ENCODE measurements at regions not wholly inside any gene's neighbourhood (a gene's known extent, or its start where the extent isn't known, plus 50 kb on each side); places are given as distances from the start of the nearest gene placed in this dataset.

- Histone ChIP-seq H3K4me3 (ENCODE audit: insufficient read length, low read depth) (no peak overlapping the region), H3K9ac (ENCODE audit: insufficient read length, low read depth) (no peak overlapping the region), H3K36me3 (ENCODE audit: insufficient read depth, insufficient read length, low read length) (no peaks in the 10 kb centered on the region), H3K27me3 (ENCODE audit: insufficient read depth, insufficient read length) (no peaks in the 10 kb centered on the region), H3K9me3 (ENCODE audit: insufficient read depth, low read length) (no peaks in the 10 kb centered on the region; the same call in 1 of the 2 replicates), H3K4me1 (ENCODE audit: insufficient read depth, insufficient read length) (no peaks in the 10 kb centered on the region)
- TF ChIP-seq YY1 (IDR thresholded peaks at IDR 0.05; ENCODE audit: insufficient read depth, insufficient read length) = no peak
- TF ChIP-seq ZNF274 (IDR thresholded peaks at IDR 0.05; ENCODE audit: low read depth, low read length) = no peak
- TF ChIP-seq SUZ12 (IDR thresholded peaks at IDR 0.05; ENCODE audit: extremely low read depth, insufficient read depth, insufficient read length) = no peak
- no peak for DNase-seq (ENCODE audit: low read depth, low spot score)
Observed at GRCh38 chrX:15985937-15986336, 131.3 kb upstream of the AP1S2 start.

- TF ChIP-seq YY1 (IDR thresholded peaks at IDR 0.05; ENCODE audit: insufficient read depth, insufficient read length) = no peak
- no peak for TF ChIP-seq ZNF274 (IDR thresholded peaks at IDR 0.05; ENCODE audit: low read depth, low read length)
- no peak for TF ChIP-seq SUZ12 (IDR thresholded peaks at IDR 0.05; ENCODE audit: extremely low read depth, insufficient read depth, insufficient read length)
- Histone ChIP-seq H3K36me3 (ENCODE audit: insufficient read depth, insufficient read length, low read length) (no peaks in the 10 kb centered on the region), H3K9me3 (ENCODE audit: insufficient read depth, low read length) (no peaks in the 10 kb centered on the region; the same call in 1 of the 2 replicates), H3K27me3 (ENCODE audit: insufficient read depth, insufficient read length) (no peaks in the 10 kb centered on the region), H3K4me3 (ENCODE audit: insufficient read length, low read depth) (no peak overlapping the region), H3K4me1 (ENCODE audit: insufficient read depth, insufficient read length) (no peaks in the 10 kb centered on the region), H3K9ac (ENCODE audit: insufficient read length, low read depth) (no peak overlapping the region)
- no peak for DNase-seq (ENCODE audit: low read depth, low spot score)
Observed at GRCh38 chrX:15983034-15983433, 128.4 kb upstream of the AP1S2 start.

- TF ChIP-seq ZNF274 (IDR thresholded peaks at IDR 0.05; ENCODE audit: low read depth, low read length) (no peak), YY1 (IDR thresholded peaks at IDR 0.05; ENCODE audit: insufficient read depth, insufficient read length) (no peak), SUZ12 (IDR thresholded peaks at IDR 0.05; ENCODE audit: extremely low read depth, insufficient read depth, insufficient read length) (no peak)
- Histone ChIP-seq H3K9ac (ENCODE audit: insufficient read length, low read depth) (no peak overlapping the region), H3K27me3 (ENCODE audit: insufficient read depth, insufficient read length) (no peaks in the 10 kb centered on the region), H3K36me3 (ENCODE audit: insufficient read depth, insufficient read length, low read length) (no peaks in the 10 kb centered on the region), H3K4me1 (ENCODE audit: insufficient read depth, insufficient read length) (no peaks in the 10 kb centered on the region), H3K4me3 (ENCODE audit: insufficient read length, low read depth) (no peak overlapping the region), H3K9me3 (ENCODE audit: insufficient read depth, low read length) (no peaks in the 10 kb centered on the region)
- DNase-seq (ENCODE audit: low read depth, low spot score) = no peak
Observed at GRCh38 chrX:15977644-15978043, 123.0 kb upstream of the AP1S2 start.

GRCh38 chrX:15976396-15976795 is 121.8 kb upstream of the AP1S2 start:
- Histone ChIP-seq H3K9me3 (ENCODE audit: insufficient read depth, low read length) (no peaks in the 10 kb centered on the region), H3K27me3 (ENCODE audit: insufficient read depth, insufficient read length) (no peaks in the 10 kb centered on the region), H3K4me3 (ENCODE audit: insufficient read length, low read depth) (no peak overlapping the region), H3K4me1 (ENCODE audit: insufficient read depth, insufficient read length) (no peaks in the 10 kb centered on the region), H3K36me3 (ENCODE audit: insufficient read depth, insufficient read length, low read length) (no peaks in the 10 kb centered on the region), H3K9ac (ENCODE audit: insufficient read length, low read depth) (no peak overlapping the region)
- no peak for DNase-seq (ENCODE audit: low read depth, low spot score)
- TF ChIP-seq YY1 (IDR thresholded peaks at IDR 0.05; ENCODE audit: insufficient read depth, insufficient read length) (no peak), SUZ12 (IDR thresholded peaks at IDR 0.05; ENCODE audit: extremely low read depth, insufficient read depth, insufficient read length) (no peak), ZNF274 (IDR thresholded peaks at IDR 0.05; ENCODE audit: low read depth, low read length) (no peak)

GRCh38 chrX:15973946-15974345 is 119.3 kb upstream of the AP1S2 start:
- no peaks in the 10 kb centered on the region for H3K4me1 ChIP-seq (ENCODE audit: insufficient read depth, insufficient read length)
- H3K9ac ChIP-seq (ENCODE audit: insufficient read length, low read depth) = no peak overlapping the region
- H3K9me3 ChIP-seq (ENCODE audit: insufficient read depth, low read length) = no peaks in the 10 kb centered on the region
- no peaks in the 10 kb centered on the region for H3K36me3 ChIP-seq (ENCODE audit: insufficient read depth, insufficient read length, low read length)
- TF ChIP-seq YY1 (IDR thresholded peaks at IDR 0.05; ENCODE audit: insufficient read depth, insufficient read length) (no peak), ZNF274 (IDR thresholded peaks at IDR 0.05; ENCODE audit: low read depth, low read length) (no peak), SUZ12 (IDR thresholded peaks at IDR 0.05; ENCODE audit: extremely low read depth, insufficient read depth, insufficient read length) (no peak)
- no peak overlapping the region for H3K4me3 ChIP-seq (ENCODE audit: insufficient read length, low read depth)
- no peaks in the 10 kb centered on the region for H3K27me3 ChIP-seq (ENCODE audit: insufficient read depth, insufficient read length)
- no peak for DNase-seq (ENCODE audit: low read depth, low spot score)

GRCh38 chrX:15973299-15973698 is 118.7 kb upstream of the AP1S2 start:
- Histone ChIP-seq H3K27me3 (ENCODE audit: insufficient read depth, insufficient read length) (no peaks in the 10 kb centered on the region), H3K9me3 (ENCODE audit: insufficient read depth, low read length) (no peaks in the 10 kb centered on the region), H3K4me1 (ENCODE audit: insufficient read depth, insufficient read length) (no peaks in the 10 kb centered on the region), H3K4me3 (ENCODE audit: insufficient read length, low read depth) (no peak overlapping the region), H3K9ac (ENCODE audit: insufficient read length, low read depth) (no peak overlapping the region), H3K36me3 (ENCODE audit: insufficient read depth, insufficient read length, low read length) (no peaks in the 10 kb centered on the region)
- no peak for TF ChIP-seq ZNF274 (IDR thresholded peaks at IDR 0.05; ENCODE audit: low read depth, low read length)
- no peak for TF ChIP-seq SUZ12 (IDR thresholded peaks at IDR 0.05; ENCODE audit: extremely low read depth, insufficient read depth, insufficient read length)
- no peak for TF ChIP-seq YY1 (IDR thresholded peaks at IDR 0.05; ENCODE audit: insufficient read depth, insufficient read length)
- no peak for DNase-seq (ENCODE audit: low read depth, low spot score)

GRCh38 chrX:15971696-15972095 is 117.1 kb upstream of the AP1S2 start:
- Histone ChIP-seq H3K4me1 (ENCODE audit: insufficient read depth, insufficient read length) (no peaks in the 10 kb centered on the region), H3K4me3 (ENCODE audit: insufficient read length, low read depth) (no peak overlapping the region), H3K27me3 (ENCODE audit: insufficient read depth, insufficient read length) (no peaks in the 10 kb centered on the region), H3K36me3 (ENCODE audit: insufficient read depth, insufficient read length, low read length) (no peaks in the 10 kb centered on the region), H3K9ac (ENCODE audit: insufficient read length, low read depth) (no peak overlapping the region), H3K9me3 (ENCODE audit: insufficient read depth, low read length) (no peaks in the 10 kb centered on the region)
- TF ChIP-seq SUZ12 (IDR thresholded peaks at IDR 0.05; ENCODE audit: extremely low read depth, insufficient read depth, insufficient read length) (no peak), ZNF274 (IDR thresholded peaks at IDR 0.05; ENCODE audit: low read depth, low read length) (no peak), YY1 (IDR thresholded peaks at IDR 0.05; ENCODE audit: insufficient read depth, insufficient read length) (no peak)
- no peak for DNase-seq (ENCODE audit: low read depth, low spot score)
